ENCODE measurements at regions not wholly inside any gene's neighbourhood (a gene's known extent, or its start where the extent isn't known, plus 50 kb on each side); places are given as distances from the start of the nearest gene placed in this dataset.

DNA sequence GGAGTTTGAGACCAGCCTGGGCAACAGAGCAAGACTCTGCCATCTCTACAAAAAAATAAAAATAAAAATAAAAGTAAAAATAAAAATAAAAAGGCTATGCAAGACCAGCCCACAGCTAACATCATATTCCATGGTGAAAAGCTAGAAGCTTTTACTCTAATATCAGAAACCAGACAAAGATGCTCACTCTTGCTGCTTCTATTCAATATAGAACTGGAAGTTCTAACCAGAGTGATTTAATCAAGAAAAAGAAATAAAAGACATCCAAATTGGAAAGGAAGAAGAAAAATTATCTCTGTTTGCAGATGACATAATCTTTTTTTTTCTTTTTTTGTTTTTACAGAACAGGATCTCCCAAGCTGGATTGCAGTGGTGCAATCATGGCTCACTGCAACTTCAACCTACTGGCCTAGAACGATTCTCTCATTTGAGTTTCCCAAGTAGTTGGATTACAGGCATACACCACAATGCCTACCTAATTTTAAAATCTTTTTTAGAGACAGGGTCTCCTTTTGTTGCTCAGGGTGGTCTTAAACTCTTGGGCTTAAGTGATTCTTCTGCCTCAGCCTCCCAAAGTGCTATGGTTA, 100.7 kb upstream of the JAG1 start:
- Histone ChIP-seq H2BK20ac (ENCODE audit: low read depth, low read length) (no peak overlapping the region), H3K4me2 (ENCODE audit: low read depth, low read length) (no peak overlapping the region), H3K79me1 (ENCODE audit: low read depth in 1 of 2, low read length in 2 of 2) (no peaks in the 10 kb centered on the region), H3K9me3 (ENCODE audit: control insufficient read depth, insufficient read depth, low read length) (no peaks in the 10 kb centered on the region), H2BK120ac (ENCODE audit: low read depth, low read length) (no peak overlapping the region), H3K27ac (ENCODE audit: insufficient read depth, low read length) (no peak overlapping the region), H3K4me1 (ENCODE audit: control insufficient read depth, insufficient read depth, low read length) (no peaks in the 10 kb centered on the region), H3K23ac (ENCODE audit: low read depth, low read length) (no peak overlapping the region), H3K4ac (ENCODE audit: low read depth, low read length) (no peak overlapping the region), H3K27me3 (ENCODE audit: control insufficient read depth, insufficient read depth, low read length) (no peaks in the 10 kb centered on the region), H3K4me3 (ENCODE audit: insufficient read depth, low read depth, low read length) (no peak overlapping the region), H3K14ac (replicated peaks; ENCODE audit: low read depth, low read length) (no peak overlapping the region), H2AK5ac (ENCODE audit: low read depth, low read length) (no peak overlapping the region), H3K56ac (ENCODE audit: extremely low read depth, insufficient read depth, low read length) (no peak overlapping the region), H3K18ac (ENCODE audit: low read depth, low read length) (no peak overlapping the region), H4K8ac (ENCODE audit: low read depth in 2 of 2, low read length in 2 of 2) (no peak overlapping the region), H3K9me1 (ENCODE audit: insufficient read depth, low read length) (no peaks in the 10 kb centered on the region), H2AFZ (replicated peaks; ENCODE audit: low read length, poor library complexity) (no peak overlapping the region), H2BK5ac (ENCODE audit: low read depth, low read length, poor library complexity, severe bottlenecking) (no peak overlapping the region), H4K5ac (ENCODE audit: low read depth, low read length) (no peak overlapping the region), H3K9ac (ENCODE audit: low read depth, low read length) (no peak overlapping the region), H3K36me3 (ENCODE audit: control insufficient read depth, insufficient read depth, low read length) (no peaks in the 10 kb centered on the region), H2BK15ac (ENCODE audit: low read depth, low read length) (no peak overlapping the region), H4K91ac (ENCODE audit: insufficient read depth, low read depth, low read length) (no peak overlapping the region), H2AK9ac (replicated peaks; ENCODE audit: low read depth, low read length, poor library complexity) (no peak overlapping the region), H4K20me1 (ENCODE audit: insufficient read depth, low read length) (no peaks in the 10 kb centered on the region)
- ChIA-PET CTCF (no interaction called here), POLR2A (ENCODE audit: unreplicated experiment) (no interaction called here)
- no peak for DNase-seq
- in situ Hi-C loops (cut with MboI; ENCODE audit: low sequenced_read_pairs): no loop called here
- dilution Hi-C loops (cut with HindIII; ENCODE audit: low sequenced_read_pairs, unreplicated experiment): no loop called here
- no TSS peak for BruUV-seq (replicated peaks)
- TF ChIP-seq RFX5 (IDR thresholded peaks at IDR 0.05; ENCODE audit: low read depth, low read length): no peak
- intact Hi-C loops (cut with micrococcal nuclease): no loop called here
- ATAC-seq (ENCODE audit: low read depth): no peak
- WGBS, 2 experiments (ENCODE audit: extremely low coverage in 2 of 2, insufficient read length in 1 of 2): no CpG with 5 or more reads among the region's 1 CpG
